Mucosa of rectum (tissue), 2 donors: ENCODE measurements at regions not wholly inside any gene's neighbourhood (a gene's known extent, or its start where the extent isn't known, plus 50 kb on each side); places are given as distances from the start of the nearest gene placed in this dataset.
A peak's percentile ranks its signal among the peaks of the same experiment; 100 is the strongest.
"Not testable (repeated sequence)": the region's sequence is repeated elsewhere in the genome, so short reads cannot be mapped to it uniquely, and the experiment has no call there.

Source experiments
- H3K27ac ChIP-seq, 2 donors: one replicate each; pipeline ENCODE4 v1.7.0; 2013; ENCODE audit warnings: inconsistent platforms in 2 of 2, low read depth in 2 of 2, low read length in 2 of 2
- H3K27me3 ChIP-seq, 2 donors: one replicate each; pipeline ENCODE4 v1.7.0; 2013; ENCODE audit warnings: low read length in 2 of 2; ENCODE audit not compliant: control insufficient read depth in 2 of 2, insufficient read depth in 2 of 2
- H3K36me3 ChIP-seq, 2 donors: one replicate each; pipeline ENCODE4 v1.7.0; 2013; ENCODE audit warnings: low read length in 2 of 2; ENCODE audit not compliant: control insufficient read depth in 2 of 2, insufficient read depth in 2 of 2
- H3K4me1 ChIP-seq, 2 donors: one replicate each; pipeline ENCODE4 v1.7.0; 2013; ENCODE audit warnings: low read length in 2 of 2, mild to moderate bottlenecking in 1 of 2; ENCODE audit not compliant: control insufficient read depth in 2 of 2, insufficient read depth in 2 of 2
- H3K4me3 ChIP-seq, 2 donors: one replicate each; pipeline ENCODE4 v1.7.0; 2013; ENCODE audit warnings: low read length in 2 of 2
- H3K9ac ChIP-seq, 2 donors: one replicate each; pipeline ENCODE4 v1.7.0; 2013; ENCODE audit warnings: low read length in 2 of 2, low read depth in 1 of 2, mild to moderate bottlenecking in 1 of 2
- H3K9me3 ChIP-seq, 2 donors: one replicate each; pipeline ENCODE4 v1.7.0; 2013; ENCODE audit warnings: low read length in 2 of 2; ENCODE audit not compliant: control insufficient read depth in 2 of 2
- donor health status: healthy.
- donor health status: Normal muscosa, but diverticular disease.

DNA sequence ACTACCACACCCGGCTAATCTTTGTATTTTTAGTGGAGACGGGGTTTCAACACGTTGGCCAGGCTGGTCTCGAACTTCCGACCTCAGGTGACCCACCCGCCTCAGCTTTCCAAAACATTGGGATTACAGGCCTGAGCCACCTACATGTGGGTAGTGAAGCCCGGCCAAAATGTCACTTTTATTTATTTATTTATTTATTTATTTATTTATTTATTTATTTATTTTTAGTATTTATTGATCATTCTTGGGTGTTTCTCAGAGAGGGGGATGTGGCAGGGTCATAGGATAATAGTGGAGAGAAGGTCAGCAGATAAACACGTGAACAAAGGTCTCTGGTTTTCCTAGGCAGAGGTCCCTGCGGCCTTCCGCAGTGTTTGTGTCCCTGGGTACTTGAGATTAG is 162.8 kb upstream of the MEX3C start:
- H3K9me3 ChIP-seq, H3K36me3 ChIP-seq: not testable (repeated sequence)

DNA sequence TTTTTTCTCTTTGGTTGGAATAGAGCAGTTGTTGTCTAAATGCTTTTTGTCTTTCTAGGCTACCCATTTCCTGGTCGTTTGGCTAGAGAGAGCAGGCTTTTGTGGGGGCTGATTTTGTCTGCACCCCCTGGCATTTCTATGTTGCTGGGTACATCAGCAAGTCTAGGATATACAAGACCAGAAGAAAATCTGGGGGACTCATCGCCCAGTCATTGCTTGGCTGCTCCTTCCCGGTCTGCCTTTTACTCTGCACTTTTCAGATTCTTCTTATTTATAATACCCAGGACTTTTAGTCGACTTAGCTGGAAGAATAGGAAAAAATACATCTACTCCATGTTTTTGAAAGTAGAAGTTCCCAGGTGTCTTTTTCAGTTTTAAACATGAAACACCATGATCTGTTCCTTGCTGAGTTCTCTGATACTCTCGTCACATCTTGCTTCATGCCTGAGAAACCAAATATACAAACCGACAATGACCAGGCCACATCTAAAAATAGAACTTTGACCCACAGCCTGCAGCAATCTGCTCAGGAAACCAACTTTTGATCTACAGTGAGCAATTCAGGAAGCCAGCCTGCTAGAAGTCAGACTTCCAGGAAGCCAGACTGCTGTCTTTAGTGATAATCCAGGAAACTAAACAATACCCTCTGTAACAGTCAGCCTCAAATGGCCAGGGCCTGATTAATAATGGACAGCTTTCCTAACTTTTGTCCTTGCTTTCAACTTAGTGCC is 163.8 kb upstream of the MEX3C start:
- Histone ChIP-seq H3K9me3 (no peaks in the 10 kb centered on the region), H3K4me1 (no peaks in the 10 kb centered on the region), H3K27ac (peak overlapping the region in 1 of 2 donors; percentile 15), H3K4me3 (no peak overlapping the region), H3K36me3 (no peaks in the 10 kb centered on the region), H3K27me3 (no peaks in the 10 kb centered on the region), H3K9ac (no peak overlapping the region)

More for the DNA sequence above, 162.8 kb upstream of the MEX3C start:
- not testable (repeated sequence) for H3K27me3 ChIP-seq, H3K4me3 ChIP-seq, H3K4me1 ChIP-seq, H3K27ac ChIP-seq, H3K9ac ChIP-seq

DNA sequence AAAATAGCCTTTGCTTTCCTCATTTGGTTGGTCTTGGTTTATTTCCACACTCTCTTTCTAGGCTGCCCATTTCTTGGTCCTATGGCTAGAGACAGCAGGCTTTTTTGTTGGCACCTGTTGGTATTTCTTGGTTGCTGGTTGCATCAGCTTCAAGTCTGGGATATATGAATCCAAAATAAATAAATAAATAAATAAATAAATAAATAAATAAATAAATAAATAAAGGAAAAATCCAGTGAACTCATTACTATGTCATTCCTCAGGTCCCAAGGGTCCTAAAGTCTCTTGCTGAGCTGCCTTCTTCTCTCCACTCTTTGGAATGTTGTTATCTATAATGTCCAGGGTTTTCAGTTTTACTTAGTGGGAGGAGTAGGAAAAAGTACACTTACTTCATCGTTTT is 165.9 kb upstream of the MEX3C start:
- H3K4me1 ChIP-seq = no peaks in the 10 kb centered on the region
- H3K27me3 ChIP-seq = no peaks in the 10 kb centered on the region
- H3K4me3 ChIP-seq = no peak overlapping the region
- no peaks in the 10 kb centered on the region for H3K36me3 ChIP-seq
- no peaks in the 10 kb centered on the region for H3K9me3 ChIP-seq
- H3K9ac ChIP-seq = no peak overlapping the region
- H3K27ac ChIP-seq = no peak overlapping the region

DNA sequence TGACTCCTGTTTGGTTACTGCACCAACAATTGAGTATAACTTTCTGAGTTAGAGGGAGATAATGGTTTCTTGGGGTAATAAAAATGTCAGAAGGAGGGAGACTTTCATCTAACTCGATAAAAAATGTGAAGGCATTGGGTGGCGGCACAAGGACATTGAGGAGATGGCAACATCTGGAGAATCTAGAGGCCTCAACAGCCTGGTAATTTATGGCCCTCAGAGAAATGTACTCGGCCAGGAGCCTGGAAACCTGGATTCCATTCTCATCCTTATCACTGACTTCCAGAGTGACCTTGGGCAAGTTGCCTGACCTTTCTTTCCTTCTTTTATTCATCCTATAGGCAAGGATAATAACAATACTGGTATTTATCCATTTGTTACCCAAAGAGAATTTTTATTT is 173.5 kb upstream of the MEX3C start:
- Histone ChIP-seq H3K27ac (no peak overlapping the region), H3K9ac (no peak overlapping the region), H3K36me3 (no peaks in the 10 kb centered on the region), H3K27me3 (no peaks in the 10 kb centered on the region), H3K4me1 (no peaks in the 10 kb centered on the region), H3K4me3 (no peak overlapping the region), H3K9me3 (no peaks in the 10 kb centered on the region)

DNA sequence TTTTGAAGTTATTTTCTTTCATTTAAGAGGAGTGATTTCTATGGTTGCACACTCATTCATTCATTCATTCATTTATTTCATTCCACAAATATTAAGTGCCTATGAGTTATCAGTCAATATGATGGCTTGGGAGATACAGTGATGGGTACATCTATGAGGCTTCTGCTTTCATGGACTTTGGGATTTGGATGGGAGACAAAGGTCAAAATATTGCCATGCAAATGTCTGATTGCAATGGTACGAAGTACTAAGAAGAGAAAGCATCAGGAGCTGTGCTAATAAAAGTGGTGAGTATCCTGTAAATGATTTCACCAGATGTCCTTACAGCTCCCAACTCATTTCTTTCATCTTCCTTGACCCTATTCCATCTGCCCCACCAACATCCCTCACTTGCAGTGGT is 174.4 kb upstream of the MEX3C start:
- H3K9ac ChIP-seq = no peak overlapping the region
- H3K36me3 ChIP-seq = no peaks in the 10 kb centered on the region
- H3K9me3 ChIP-seq = no peaks in the 10 kb centered on the region
- H3K27ac ChIP-seq = no peak overlapping the region
- no peak overlapping the region for H3K4me3 ChIP-seq
- H3K4me1 ChIP-seq = no peaks in the 10 kb centered on the region
- no peaks in the 10 kb centered on the region for H3K27me3 ChIP-seq

DNA sequence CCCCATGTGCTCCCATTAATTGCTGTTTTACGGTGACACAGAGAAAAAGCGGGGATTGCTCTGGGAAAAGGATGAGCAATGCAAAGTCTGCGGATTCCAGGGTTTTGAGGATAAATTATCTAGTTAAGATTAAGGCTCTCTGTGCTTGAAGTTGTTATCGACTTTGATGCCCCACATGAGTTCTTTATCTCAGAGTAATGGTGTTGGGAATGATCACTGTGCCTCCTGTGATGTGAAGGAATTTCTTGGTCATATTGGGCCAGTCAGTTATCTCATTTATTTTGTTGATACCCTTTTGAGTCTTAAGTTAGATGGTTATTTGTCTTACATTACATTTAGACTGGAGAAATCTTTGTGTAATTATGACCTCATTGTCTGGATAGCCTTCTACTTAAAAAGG is 184.6 kb upstream of the MEX3C start:
- H3K27me3 ChIP-seq = no peaks in the 10 kb centered on the region
- no peak overlapping the region for H3K9ac ChIP-seq
- no peak overlapping the region for H3K27ac ChIP-seq
- no peaks in the 10 kb centered on the region for H3K9me3 ChIP-seq
- no peaks in the 10 kb centered on the region for H3K4me1 ChIP-seq
- no peak overlapping the region for H3K4me3 ChIP-seq
- no peaks in the 10 kb centered on the region for H3K36me3 ChIP-seq

DNA sequence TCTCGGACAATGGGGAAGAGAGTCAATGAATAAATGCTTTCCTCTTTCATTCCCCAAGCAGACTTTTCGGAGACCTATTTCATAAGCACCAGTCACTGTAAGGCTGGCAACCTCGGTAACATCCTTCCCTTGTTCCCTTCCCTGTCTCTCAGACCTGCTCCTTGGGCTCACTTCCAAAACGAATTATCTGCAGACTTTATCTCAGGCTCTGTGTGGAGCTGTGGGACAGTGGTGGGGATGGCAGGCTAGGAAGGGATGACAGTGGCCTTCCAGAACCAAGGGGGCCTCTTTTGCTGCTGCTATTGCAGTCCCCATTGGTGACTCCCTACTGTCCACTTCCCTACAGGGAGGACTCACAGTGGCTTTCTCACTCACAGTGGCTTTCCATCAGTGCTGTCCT is 185.6 kb upstream of the MEX3C start:
- no peak overlapping the region for H3K4me3 ChIP-seq
- no peaks in the 10 kb centered on the region for H3K4me1 ChIP-seq
- H3K9me3 ChIP-seq = no peaks in the 10 kb centered on the region
- no peak overlapping the region for H3K27ac ChIP-seq
- H3K36me3 ChIP-seq = no peaks in the 10 kb centered on the region
- no peaks in the 10 kb centered on the region for H3K27me3 ChIP-seq
- no peak overlapping the region for H3K9ac ChIP-seq

DNA sequence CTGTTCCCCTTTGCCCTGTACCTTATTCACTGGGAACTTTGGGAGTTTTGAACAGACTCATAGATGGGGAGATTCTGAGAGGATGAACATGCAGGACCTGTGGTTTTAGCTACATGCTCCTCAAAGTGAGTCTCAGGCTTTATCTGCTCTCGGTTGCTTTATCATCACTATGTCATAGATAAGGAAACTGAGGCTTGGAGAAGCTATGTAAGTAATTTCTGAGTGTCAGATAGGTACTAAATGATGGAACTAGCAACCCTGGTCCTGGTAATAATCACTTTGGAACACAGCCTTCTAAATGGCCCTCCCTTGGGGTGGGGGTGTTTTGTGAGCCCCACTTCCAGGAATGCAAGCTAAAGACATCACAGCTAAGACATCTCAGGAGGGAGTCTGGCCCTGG is 186.2 kb upstream of the MEX3C start:
- H3K9me3 ChIP-seq = no peaks in the 10 kb centered on the region
- no peak overlapping the region for H3K9ac ChIP-seq
- H3K4me1 ChIP-seq = no peaks in the 10 kb centered on the region
- H3K27ac ChIP-seq = no peak overlapping the region
- H3K36me3 ChIP-seq = no peaks in the 10 kb centered on the region
- no peak overlapping the region for H3K4me3 ChIP-seq
- H3K27me3 ChIP-seq = no peaks in the 10 kb centered on the region

DNA sequence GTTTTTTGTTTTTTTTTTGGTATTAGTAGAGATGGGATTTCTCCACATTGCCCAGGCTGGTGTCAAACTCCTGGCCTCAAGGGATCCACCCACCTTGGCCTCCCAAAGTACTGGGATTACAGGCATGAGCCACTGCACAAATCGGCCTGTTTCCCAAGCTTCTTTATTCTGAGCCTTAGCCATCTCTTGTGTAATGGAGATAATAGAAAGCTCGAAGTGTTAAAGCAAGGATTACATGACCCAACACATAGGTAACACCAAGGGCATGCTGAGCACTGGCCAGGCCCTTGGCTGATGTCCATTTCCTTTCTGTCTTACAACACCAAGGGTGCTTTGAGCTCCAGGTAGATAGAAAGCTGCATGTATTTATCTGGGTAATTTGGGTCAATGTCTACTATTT is 187.8 kb upstream of the MEX3C start:
- Histone ChIP-seq H3K27me3 (no peaks in the 10 kb centered on the region), H3K9me3 (no peaks in the 10 kb centered on the region), H3K36me3 (no peaks in the 10 kb centered on the region), H3K4me3 (no peak overlapping the region), H3K27ac (no peak overlapping the region), H3K9ac (no peak overlapping the region), H3K4me1 (no peaks in the 10 kb centered on the region)

DNA sequence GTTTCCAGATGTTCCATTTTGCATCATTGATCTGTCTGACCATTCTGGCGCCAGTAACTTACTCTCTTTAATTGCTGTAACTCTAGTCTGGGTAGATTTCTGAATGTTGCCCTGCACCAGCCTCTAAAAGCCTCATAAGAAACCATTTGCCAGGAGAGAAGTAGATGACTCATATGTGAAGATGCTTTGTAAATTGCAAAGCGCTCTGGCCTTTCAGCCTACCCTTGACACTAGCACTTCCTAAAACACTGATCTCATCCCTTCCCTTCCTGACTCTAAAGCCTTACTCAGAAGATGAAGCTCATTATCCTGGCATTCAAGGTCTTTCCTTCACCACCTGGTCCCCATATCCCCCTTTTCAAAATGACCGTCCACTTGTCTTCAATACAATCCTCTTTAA is 193.2 kb upstream of the MEX3C start:
- H3K27ac ChIP-seq = no peak overlapping the region
- no peak overlapping the region for H3K4me3 ChIP-seq
- H3K4me1 ChIP-seq = no peaks in the 10 kb centered on the region
- H3K27me3 ChIP-seq = no peaks in the 10 kb centered on the region
- no peaks in the 10 kb centered on the region for H3K36me3 ChIP-seq
- H3K9me3 ChIP-seq = no peaks in the 10 kb centered on the region
- H3K9ac ChIP-seq = no peak overlapping the region

DNA sequence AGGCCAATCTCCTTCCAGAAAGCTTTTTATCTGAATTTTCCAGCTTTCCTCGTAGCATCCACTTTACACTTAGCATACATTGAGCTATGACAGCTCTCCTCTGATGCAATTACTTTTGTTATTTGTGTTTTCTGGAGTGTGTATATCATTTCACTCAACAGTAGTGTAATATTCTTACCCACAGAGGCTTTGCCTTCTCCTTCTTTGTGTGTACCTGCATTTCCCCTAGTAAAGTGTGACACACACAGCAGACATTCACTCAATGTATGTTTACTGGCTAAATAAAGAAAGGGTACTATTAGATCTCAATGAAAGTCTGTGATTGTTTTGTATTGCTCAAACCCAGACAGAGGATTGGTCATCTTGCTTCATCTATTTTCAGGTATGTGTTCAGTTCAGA is 193.7 kb upstream of the MEX3C start:
- H3K9ac ChIP-seq = no peak overlapping the region
- no peak overlapping the region for H3K27ac ChIP-seq
- no peaks in the 10 kb centered on the region for H3K27me3 ChIP-seq
- H3K9me3 ChIP-seq = no peaks in the 10 kb centered on the region
- no peaks in the 10 kb centered on the region for H3K36me3 ChIP-seq
- no peaks in the 10 kb centered on the region for H3K4me1 ChIP-seq
- no peak overlapping the region for H3K4me3 ChIP-seq
